GM10266 (cell line): ENCODE measurements at regions not wholly inside any gene's neighbourhood (a gene's known extent, or its start where the extent isn't known, plus 50 kb on each side); places are given as distances from the start of the nearest gene placed in this dataset.
"Not testable (repeated sequence)": the region's sequence is repeated elsewhere in the genome, so short reads cannot be mapped to it uniquely, and the experiment has no call there.

Source experiments
- DNase-seq: peaks from one replicate; pipeline ENCODE4 v3.0.0; 2012; ENCODE audit errors: extremely low spot score
- TF ChIP-seq, protein P1 (sequence below): IDR thresholded peaks from 2 replicates; pipeline ENCODE4 v1.5.1; 2012; ENCODE audit warnings: mild to moderate bottlenecking, low read depth; ENCODE audit not compliant: control insufficient read depth, insufficient read depth; ENCODE audit errors: missing control alignments

DNA sequence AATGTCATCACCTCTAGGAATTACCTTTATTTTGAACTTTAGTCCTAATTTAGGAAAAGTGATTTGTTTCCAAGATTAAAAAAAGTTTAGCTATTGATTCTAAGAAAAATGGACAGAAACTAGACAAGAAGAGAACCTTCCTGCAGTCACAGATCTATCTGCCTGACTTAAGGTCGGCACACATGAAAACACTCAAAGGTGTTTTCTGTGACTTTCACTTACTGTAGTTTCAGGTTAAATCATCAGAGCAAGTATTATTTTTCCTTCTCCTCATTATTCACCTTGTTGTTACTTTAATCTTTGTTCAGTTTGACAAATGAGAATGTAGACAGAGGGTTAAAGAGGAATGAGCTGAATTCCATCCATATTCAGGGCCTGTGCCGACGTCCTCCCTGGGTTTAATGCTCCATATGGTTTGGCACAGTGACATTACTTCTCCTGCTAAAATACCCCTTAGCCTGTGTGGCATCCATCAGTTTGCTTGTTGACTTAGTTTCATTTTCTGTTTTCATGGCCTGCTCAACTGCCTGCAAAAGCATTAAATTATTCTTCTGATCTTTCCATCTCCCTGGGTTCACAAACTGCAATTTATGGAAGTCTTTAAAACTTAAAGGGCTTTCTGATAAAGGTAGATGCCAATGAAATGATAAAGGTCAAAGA lies 352.7 kb downstream of the NKX6-1 start:
- TF ChIP-seq, protein P1, sequence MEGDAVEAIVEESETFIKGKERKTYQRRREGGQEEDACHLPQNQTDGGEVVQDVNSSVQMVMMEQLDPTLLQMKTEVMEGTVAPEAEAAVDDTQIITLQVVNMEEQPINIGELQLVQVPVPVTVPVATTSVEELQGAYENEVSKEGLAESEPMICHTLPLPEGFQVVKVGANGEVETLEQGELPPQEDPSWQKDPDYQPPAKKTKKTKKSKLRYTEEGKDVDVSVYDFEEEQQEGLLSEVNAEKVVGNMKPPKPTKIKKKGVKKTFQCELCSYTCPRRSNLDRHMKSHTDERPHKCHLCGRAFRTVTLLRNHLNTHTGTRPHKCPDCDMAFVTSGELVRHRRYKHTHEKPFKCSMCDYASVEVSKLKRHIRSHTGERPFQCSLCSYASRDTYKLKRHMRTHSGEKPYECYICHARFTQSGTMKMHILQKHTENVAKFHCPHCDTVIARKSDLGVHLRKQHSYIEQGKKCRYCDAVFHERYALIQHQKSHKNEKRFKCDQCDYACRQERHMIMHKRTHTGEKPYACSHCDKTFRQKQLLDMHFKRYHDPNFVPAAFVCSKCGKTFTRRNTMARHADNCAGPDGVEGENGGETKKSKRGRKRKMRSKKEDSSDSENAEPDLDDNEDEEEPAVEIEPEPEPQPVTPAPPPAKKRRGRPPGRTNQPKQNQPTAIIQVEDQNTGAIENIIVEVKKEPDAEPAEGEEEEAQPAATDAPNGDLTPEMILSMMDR: no peak
- no peak for DNase-seq

DNA sequence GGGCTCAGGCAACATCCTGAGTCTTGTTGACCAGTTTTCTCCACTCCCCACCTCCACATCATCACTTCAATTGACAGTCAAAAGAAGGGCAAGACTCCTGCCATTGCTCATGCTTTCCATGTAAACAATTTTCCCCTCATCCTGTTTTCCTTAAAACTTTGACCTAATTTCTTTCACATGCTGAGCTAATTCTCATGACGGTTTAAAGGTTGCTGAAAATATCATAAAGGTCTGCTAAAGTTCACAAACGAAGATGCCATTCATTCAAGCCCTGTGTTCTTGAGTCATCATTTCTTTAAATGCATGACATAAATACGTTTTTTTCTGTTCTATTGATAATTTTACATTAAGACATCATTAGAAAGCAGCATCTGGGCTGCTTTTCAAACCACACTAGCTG lies 353.9 kb downstream of the NKX6-1 start:
- DNase-seq: no peak
- TF ChIP-seq, protein P1: no peak

DNA sequence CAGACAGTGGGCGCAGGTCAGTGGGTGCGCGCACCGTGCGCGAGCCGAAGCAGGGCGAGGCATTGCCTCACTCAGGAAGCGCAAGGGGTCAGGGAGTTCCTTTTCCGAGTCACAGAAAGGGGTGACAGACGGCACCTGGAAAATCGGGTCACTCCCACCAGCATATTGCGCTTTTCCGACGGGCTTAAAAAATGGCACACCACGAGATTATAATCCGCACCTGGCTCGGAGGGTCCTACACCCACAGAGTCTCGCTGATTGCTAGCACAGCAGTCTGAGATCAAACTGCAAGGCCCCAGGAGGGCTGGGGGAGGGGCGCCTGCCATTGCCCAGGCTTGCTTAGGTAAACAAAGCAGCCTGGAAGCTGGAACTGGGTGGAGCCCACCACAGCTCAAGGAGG lies 372.2 kb downstream of the NKX6-1 start:
- DNase-seq: not testable (repeated sequence)

DNA sequence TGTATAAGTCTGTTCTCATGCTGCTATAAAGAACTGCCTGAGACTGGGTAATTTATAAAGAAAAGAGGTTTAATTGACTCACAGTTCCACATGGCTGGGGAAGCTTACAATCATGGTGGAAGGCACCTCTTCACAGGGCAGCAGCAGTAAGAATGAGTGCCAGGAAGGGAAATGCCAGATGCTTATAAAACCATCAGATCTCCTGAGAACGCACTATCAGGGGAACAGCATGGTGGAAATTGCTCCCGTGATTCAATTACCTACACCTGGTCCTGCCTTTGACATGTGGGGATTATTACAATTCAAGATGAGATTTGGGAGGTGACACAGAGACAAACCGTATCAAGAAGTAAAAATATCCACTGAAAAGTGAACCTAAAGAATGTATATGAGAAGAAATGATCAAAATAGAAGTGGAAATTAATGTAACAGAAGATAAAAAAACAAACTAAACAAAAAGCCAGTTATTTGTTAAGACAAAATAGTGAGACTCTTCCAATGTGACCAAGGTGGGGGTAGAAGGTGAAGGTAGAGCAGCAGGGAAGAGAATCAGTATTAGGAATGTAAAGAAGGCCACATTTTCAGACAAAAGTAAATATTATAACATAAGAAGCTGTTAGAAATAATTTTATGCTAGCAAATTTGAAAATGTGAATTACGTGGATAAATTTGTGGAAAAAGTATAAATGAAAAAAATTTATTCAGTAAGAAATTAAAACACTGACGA lies 372.9 kb downstream of the NKX6-1 start:
- no peak for DNase-seq
- TF ChIP-seq, protein P1: no peak

DNA sequence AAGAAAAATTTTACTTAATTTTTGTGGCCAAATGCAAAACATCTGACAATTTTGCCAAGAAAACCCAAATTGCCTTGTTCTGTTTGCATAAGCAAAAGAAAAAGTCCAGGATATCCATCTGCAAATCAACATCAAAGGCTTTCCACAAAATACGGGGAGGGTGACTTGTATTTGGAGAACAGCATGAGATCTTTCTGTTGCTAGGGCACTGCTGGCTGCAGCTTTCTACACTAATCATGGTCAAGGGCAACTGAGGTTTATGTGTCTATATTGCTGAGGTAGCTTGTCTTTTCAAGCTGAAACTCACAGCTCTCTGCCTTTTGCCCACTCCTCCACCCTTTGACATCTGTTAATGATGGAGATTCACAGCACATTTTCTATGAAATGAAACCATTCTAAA lies 389.1 kb downstream of the NKX6-1 start:
- TF ChIP-seq, protein P1: no peak
- no peak for DNase-seq

DNA sequence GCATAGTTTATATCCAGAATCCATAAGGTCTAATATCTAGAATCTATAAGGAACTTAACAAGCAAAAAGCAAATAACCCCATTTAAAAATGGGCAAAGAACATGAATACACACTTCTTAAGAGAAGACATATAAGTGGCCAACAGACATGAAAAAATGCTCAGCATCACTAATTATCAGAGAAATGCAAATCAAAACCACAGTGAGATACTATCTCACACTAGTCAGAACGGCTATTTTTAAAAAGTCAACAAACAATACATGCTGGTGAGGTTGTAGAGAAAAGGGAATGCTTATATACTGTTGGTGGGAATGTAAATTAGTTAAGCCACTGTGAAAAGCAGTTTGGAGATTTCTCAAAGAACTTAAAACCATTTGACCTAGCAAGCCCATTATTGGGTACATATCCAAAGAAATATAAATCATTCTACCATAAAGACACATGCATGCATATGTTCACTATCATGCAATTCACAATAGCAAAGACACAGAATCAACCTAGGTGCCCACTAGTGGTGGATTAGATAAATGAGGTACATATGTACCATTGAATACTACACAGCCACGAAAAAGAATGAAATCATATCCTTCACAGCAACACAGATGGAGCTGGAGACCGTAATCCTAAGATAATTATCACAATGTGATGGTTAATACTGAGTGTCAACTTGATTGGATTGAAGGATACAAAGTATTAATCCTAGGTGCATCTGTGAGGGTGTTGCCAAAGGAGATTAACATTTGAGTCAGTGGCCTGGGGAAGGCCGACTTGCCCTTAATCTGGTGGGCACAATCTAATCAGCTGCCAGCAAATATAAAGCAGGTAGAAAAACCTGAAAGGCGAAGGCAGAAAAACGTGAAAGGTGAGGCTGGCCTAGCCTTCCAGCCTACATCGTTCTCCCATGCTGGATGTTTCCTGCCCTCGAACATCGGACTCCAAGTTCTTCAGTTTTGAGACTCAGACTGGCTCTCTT lies 397.2 kb downstream of the NKX6-1 start:
- not testable (repeated sequence) for DNase-seq

DNA sequence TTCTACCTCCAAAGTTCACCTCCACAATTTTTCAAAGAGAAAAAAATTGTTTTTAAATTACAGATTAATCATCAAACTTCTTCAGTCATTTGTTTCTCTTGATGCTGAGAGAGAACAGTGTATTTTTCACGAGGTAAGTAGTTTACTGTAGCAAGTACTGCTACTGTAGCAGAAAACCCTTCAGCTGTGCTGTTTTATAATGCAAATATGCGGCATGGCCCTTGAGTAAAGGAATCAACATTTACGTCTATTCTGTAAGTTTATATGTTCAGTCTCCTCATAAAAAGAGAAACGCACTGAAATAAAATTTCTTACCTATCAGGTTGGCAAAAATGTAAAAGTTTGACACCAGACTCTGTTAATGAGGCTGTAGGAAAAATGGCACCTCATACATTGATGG lies 399.0 kb downstream of the NKX6-1 start:
- no peak for DNase-seq
- TF ChIP-seq, protein P1: no peak

DNA sequence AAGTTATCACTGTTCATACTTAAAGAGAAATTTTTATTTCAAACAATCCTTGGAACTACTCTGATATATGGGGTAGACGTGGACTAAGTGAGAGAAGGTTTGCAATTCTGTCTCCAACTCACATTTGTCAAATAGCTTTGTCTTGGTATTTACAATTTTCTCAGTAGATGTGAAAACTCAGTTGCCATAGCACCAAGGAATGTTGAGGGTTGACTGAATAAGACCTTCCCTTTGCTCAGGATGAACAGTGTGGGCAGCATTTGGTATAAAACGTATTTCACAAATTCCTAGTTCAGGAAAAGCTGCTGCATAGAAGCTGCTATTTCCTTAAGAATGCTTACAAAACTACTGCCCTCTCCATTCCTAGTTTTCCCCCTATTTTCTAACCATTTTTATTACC lies 399.5 kb downstream of the NKX6-1 start:
- DNase-seq: no peak

More for the DNA sequence above, 399.5 kb downstream of the NKX6-1 start:
- TF ChIP-seq, protein P1: no peak
